Kidney epithelial cell (primary cell): ENCODE measurements at regions not wholly inside any gene's neighbourhood (a gene's known extent, or its start where the extent isn't known, plus 50 kb on each side); places are given as distances from the start of the nearest gene placed in this dataset.
A peak's percentile ranks its signal among the peaks of the same experiment; 100 is the strongest.

Source experiments
- DNase-seq: peaks from one replicate; pipeline ENCODE4 v3.0.0-alpha.2; 2010; ENCODE audit warnings: low read depth
- H3K27me3 ChIP-seq: 2 replicates; pipeline ENCODE4 v1.6.0; 2011; ENCODE audit warnings: low read length; ENCODE audit not compliant: control insufficient read depth, insufficient read depth
- H3K36me3 ChIP-seq: 2 replicates; pipeline ENCODE4 v1.5.1; 2011; ENCODE audit warnings: low read length; ENCODE audit not compliant: control insufficient read depth, insufficient read depth
- H3K4me3 ChIP-seq: 2 replicates; pipeline ENCODE4 v1.5.1; 2011; ENCODE audit warnings: low read depth, mild to moderate bottlenecking, control low read depth, low read length
- CTCF ChIP-seq: IDR thresholded peaks from 2 replicates; pipeline ENCODE4 v1.5.1; 2011; ENCODE audit warnings: mild to moderate bottlenecking, moderate library complexity, low read length, control low read depth, inconsistent platforms; ENCODE audit not compliant: insufficient read depth, poor library complexity, severe bottlenecking

GRCh38 chr2:7420530-7420929 lies 503.3 kb downstream of the RNF144A start:
- Histone ChIP-seq H3K36me3 (no peaks in the 10 kb centered on the region), H3K4me3 (no peak overlapping the region), H3K27me3 (peaks cover 2% of the 10 kb centered on the region)
- TF ChIP-seq CTCF: no peak
- DNase-seq: no peak

- Histone ChIP-seq H3K4me3 (no peak overlapping the region), H3K27me3 (peaks cover 8% of the 10 kb centered on the region), H3K36me3 (no peaks in the 10 kb centered on the region)
- no peak for DNase-seq
- TF ChIP-seq CTCF: no peak
These were observed 507.3 kb downstream of the RNF144A start for GRCh38 chr2:7424481-7424880.

GRCh38 chr2:7427293-7428060 lies 510.3 kb downstream of the RNF144A start:
- no peaks in the 10 kb centered on the region for H3K36me3 ChIP-seq
- TF ChIP-seq CTCF: peak; percentile 63
- peaks cover 19% of the 10 kb centered on the region for H3K27me3 ChIP-seq
- no peak for DNase-seq
- H3K4me3 ChIP-seq: no peak overlapping the region

- TF ChIP-seq CTCF: no peak
These were observed 511.4 kb downstream of the RNF144A start for GRCh38 chr2:7428454-7429204.

GRCh38 chr2:7429733-7430132 lies 512.5 kb downstream of the RNF144A start:
- Histone ChIP-seq H3K27me3 (peaks cover 19% of the 10 kb centered on the region), H3K36me3 (no peaks in the 10 kb centered on the region), H3K4me3 (no peak overlapping the region)
- no peak for DNase-seq
- TF ChIP-seq CTCF: no peak

More at GRCh38 chr2:7428454-7429204, 511.4 kb downstream of the RNF144A start:
- Histone ChIP-seq H3K27me3 (peaks cover 19% of the 10 kb centered on the region), H3K36me3 (no peaks in the 10 kb centered on the region), H3K4me3 (no peak overlapping the region)
- DNase-seq: no peak
